ENCODE measurements at regions not wholly inside any gene's neighbourhood (a gene's known extent, or its start where the extent isn't known, plus 50 kb on each side); places are given as distances from the start of the nearest gene placed in this dataset.
A peak's percentile ranks its signal among the peaks of the same experiment; 100 is the strongest.
"Not testable (repeated sequence)": the region's sequence is repeated elsewhere in the genome, so short reads cannot be mapped to it uniquely, and the experiment has no call there.

DNA sequence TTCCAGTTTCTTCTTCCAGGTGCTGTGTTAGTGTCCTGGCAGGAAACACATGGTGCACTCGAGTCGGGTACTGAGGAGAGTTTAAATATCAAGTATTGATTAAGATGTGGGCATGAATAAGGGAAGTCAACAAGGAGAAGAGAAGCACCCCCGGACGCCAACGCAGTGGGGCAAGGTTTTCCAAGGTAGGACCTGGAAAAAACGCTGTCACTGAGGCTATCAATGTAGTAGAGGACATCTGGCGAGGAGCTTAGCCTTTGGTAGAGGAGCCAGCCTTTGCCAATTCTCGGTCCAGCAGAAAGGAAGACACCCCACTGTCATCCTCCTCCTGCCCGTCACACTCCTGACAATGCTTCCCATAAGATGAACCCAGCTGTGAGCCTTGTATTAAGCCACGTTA lies 159.6 kb downstream of the TEX36 start:
- Histone ChIP-seq H3K9me3 (ENCODE audit: low read depth, low read length, poor library complexity, severe bottlenecking) (peaks cover 4% of the 10 kb centered on the region), H3K4me1 (ENCODE audit: insufficient read depth, low read length, poor library complexity, severe bottlenecking) (no peaks in the 10 kb centered on the region), H3K36me3 (ENCODE audit: insufficient read depth, low read length, poor library complexity, severe bottlenecking) (no peaks in the 10 kb centered on the region), H3K27ac (ENCODE audit: low read depth, low read length, poor library complexity, severe bottlenecking) (no peak overlapping the region), H3K27me3 (replicated peaks; ENCODE audit: insufficient read depth, low read depth, low read length, poor library complexity) (no peaks in the 10 kb centered on the region), H3K4me3 (ENCODE audit: low read depth, low read length, poor library complexity, severe bottlenecking) (no peak overlapping the region)
- TF ChIP-seq CTCF (conservative IDR thresholded peaks at IDR 0.05; ENCODE audit: low read depth, low read length) (no peak), EZH2 (IDR thresholded peaks at IDR 0.05; ENCODE audit: borderline replicate concordance, low read depth, low read length, poor library complexity, severe bottlenecking) (no peak)
- BruUV-seq (replicated peaks): no TSS peak
- CTCF ChIA-PET: no interaction called here
- DNase-seq (ENCODE audit: low spot score): peak; percentile 26
- intact Hi-C loops (cut with micrococcal nuclease; ENCODE audit: unreplicated experiment): no loop called here
- POLR2A ChIA-PET (ENCODE audit: low non-redundant PET): no interaction called here

DNA sequence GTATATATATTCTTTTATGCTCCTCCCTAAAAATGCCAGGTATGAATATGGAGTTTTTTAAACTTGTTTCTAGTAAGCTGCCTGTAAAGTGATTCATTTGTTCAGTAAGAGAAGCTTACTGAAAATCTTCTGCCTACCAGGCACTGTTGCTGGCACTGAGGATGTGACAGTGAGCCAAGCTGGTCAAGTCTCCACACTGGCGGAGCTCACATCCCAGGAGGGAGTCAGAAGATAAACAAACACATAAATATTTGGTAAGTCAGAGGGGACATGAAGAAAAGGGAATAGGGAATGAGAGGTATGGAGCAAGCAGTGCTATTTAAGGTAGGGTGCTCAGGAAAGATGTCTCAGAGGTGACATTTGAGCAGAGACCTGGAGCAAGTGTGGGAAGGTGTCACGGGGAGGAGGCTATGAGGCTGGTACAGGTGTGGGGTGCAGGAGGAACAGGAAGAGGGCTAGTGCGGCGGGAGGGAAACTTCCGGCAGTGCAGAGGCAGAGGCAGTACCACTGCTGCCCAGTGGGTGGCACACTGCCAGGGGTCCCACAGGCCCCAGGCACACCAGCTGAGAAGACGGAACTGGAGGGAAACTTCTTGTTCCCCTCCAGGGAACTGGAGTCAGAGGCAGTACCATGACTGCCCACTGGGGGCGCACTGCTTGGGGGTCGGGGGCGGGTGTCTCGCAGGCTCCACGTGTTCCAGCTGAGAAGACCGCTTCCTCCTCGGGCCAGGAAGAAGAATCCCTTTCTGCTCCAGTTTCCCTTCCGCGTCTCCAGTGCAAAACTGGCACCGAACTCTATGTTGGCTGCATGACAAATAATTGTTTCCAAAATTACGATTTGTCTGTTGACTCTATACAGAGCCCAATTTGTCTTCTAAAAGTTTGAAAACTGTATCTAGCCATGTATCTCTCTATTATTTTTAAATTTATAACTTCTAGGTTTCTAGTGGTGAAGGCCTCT lies 161.0 kb downstream of the TEX36 start:
- peak; percentile 69 for DNase-seq (ENCODE audit: low spot score)
- Histone ChIP-seq H3K4me1 (ENCODE audit: insufficient read depth, low read length, poor library complexity, severe bottlenecking) (no peaks in the 10 kb centered on the region), H3K9me3 (ENCODE audit: low read depth, low read length, poor library complexity, severe bottlenecking) (peaks cover 4% of the 10 kb centered on the region), H3K36me3 (ENCODE audit: insufficient read depth, low read length, poor library complexity, severe bottlenecking) (no peaks in the 10 kb centered on the region), H3K27ac (ENCODE audit: low read depth, low read length, poor library complexity, severe bottlenecking) (no peak overlapping the region), H3K27me3 (replicated peaks; ENCODE audit: insufficient read depth, low read depth, low read length, poor library complexity) (no peaks in the 10 kb centered on the region), H3K4me3 (ENCODE audit: low read depth, low read length, poor library complexity, severe bottlenecking) (no peak overlapping the region)
- intact Hi-C loops (cut with micrococcal nuclease; ENCODE audit: unreplicated experiment): no loop called here
- TF ChIP-seq EZH2 (IDR thresholded peaks at IDR 0.05; ENCODE audit: borderline replicate concordance, low read depth, low read length, poor library complexity, severe bottlenecking) (no peak), CTCF (conservative IDR thresholded peaks at IDR 0.05; ENCODE audit: low read depth, low read length) (peak; percentile 79)
- BruUV-seq (replicated peaks): no TSS peak
- CTCF ChIA-PET: interaction anchor here (0.6 kb wide), 1 partner anchor 478 kb away, joined by 3 read pairs; no protein-coding TSS in a partner anchor
- POLR2A ChIA-PET (ENCODE audit: low non-redundant PET): no interaction called here

DNA sequence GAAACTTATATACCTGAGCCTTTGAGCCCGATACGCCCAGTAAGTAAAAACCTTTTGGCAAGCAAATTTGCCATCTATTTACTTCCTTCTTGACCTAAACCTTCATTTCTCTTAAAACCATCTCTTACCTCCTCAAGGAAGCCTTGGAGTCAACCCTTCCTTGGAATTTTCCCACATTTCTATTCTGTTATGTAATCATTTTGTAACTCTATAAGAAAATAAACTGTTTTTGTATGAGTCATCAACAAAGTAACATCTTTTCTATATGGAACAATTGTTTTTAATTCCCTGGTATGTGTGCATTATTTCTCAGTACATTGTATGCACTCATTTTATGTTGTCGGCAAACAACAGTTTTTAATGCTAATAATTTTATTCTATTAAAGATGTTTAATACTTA lies 162.0 kb downstream of the TEX36 start:
- intact Hi-C loops (cut with micrococcal nuclease; ENCODE audit: unreplicated experiment): no loop called here
- TF ChIP-seq CTCF (conservative IDR thresholded peaks at IDR 0.05; ENCODE audit: low read depth, low read length) (no peak), EZH2 (IDR thresholded peaks at IDR 0.05; ENCODE audit: borderline replicate concordance, low read depth, low read length, poor library complexity, severe bottlenecking) (no peak)
- H3K4me3 ChIP-seq (ENCODE audit: low read depth, low read length, poor library complexity, severe bottlenecking): no peak overlapping the region
- ChIA-PET POLR2A (ENCODE audit: low non-redundant PET) (no interaction called here), CTCF (no interaction called here)
- H3K27me3 ChIP-seq (replicated peaks; ENCODE audit: insufficient read depth, low read depth, low read length, poor library complexity): no peaks in the 10 kb centered on the region
- no peak overlapping the region for H3K27ac ChIP-seq (ENCODE audit: low read depth, low read length, poor library complexity, severe bottlenecking)
- peaks cover 4% of the 10 kb centered on the region for H3K9me3 ChIP-seq (ENCODE audit: low read depth, low read length, poor library complexity, severe bottlenecking)
- DNase-seq (ENCODE audit: low spot score): no peak
- no peaks in the 10 kb centered on the region for H3K4me1 ChIP-seq (ENCODE audit: insufficient read depth, low read length, poor library complexity, severe bottlenecking)
- BruUV-seq (replicated peaks): no TSS peak
- no peaks in the 10 kb centered on the region for H3K36me3 ChIP-seq (ENCODE audit: insufficient read depth, low read length, poor library complexity, severe bottlenecking)

DNA sequence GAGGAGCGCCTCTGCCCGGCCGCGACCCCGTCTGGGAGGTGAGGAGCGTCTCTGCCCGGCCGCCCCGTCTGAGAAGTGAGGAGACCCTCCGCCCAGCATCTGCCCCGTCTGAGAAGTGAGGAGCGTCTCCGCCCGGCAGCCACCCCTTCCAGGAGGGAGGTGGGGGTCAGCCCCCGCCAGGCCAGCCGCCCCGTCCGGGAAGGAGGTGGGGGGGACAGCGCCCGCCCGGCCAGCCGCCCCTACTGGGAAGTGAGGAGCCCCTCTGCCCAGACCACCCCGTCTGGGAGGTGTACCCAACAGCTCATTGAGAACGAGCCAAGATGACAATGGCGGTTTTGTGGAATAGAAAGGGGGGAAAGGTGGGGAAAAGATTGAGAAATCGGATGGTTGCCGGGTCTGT lies 164.6 kb downstream of the TEX36 start:
- BruUV-seq (replicated peaks); intact Hi-C loops (cut with micrococcal nuclease; ENCODE audit: unreplicated experiment); CTCF ChIA-PET; POLR2A ChIA-PET (ENCODE audit: low non-redundant PET); DNase-seq (ENCODE audit: low spot score); H3K9me3 ChIP-seq (ENCODE audit: low read depth, low read length, poor library complexity, severe bottlenecking); H3K27me3 ChIP-seq (replicated peaks; ENCODE audit: insufficient read depth, low read depth, low read length, poor library complexity); H3K27ac ChIP-seq (ENCODE audit: low read depth, low read length, poor library complexity, severe bottlenecking); H3K4me3 ChIP-seq (ENCODE audit: low read depth, low read length, poor library complexity, severe bottlenecking); H3K36me3 ChIP-seq (ENCODE audit: insufficient read depth, low read length, poor library complexity, severe bottlenecking): not testable (repeated sequence)
- peaks cover 15% of the 10 kb centered on the region for H3K4me1 ChIP-seq (ENCODE audit: insufficient read depth, low read length, poor library complexity, severe bottlenecking)
